Lung (tissue), 11 donors: ENCODE measurements at regions not wholly inside any gene's neighbourhood (a gene's known extent, or its start where the extent isn't known, plus 50 kb on each side); places are given as distances from the start of the nearest gene placed in this dataset.
"Not testable (repeated sequence)": the region's sequence is repeated elsewhere in the genome, so short reads cannot be mapped to it uniquely, and the experiment has no call there.

Experiments used
- ATAC-seq: fragments of 200-7000 bp; cut with Tn5 transposase; one replicate; pipeline ENCODE4 v1.9.1; 2020; ENCODE audit warnings: moderate number of reproducible peaks; ENCODE audit not compliant: insufficient read depth, low FRiP score
- DNase-seq, 3 donors: peaks; one replicate each; pipeline ENCODE4 v3.0.0-alpha.2; 2013 to 2017
- H3K27ac ChIP-seq, 2 donors: one replicate each; pipeline ENCODE4 v1.5.1; 2013; ENCODE audit warnings: mild to moderate bottlenecking in 2 of 2, moderate library complexity in 2 of 2, control low read depth in 1 of 2, inconsistent platforms in 1 of 2, low read depth in 1 of 2, low read length in 1 of 2
- H3K27me3 ChIP-seq, 3 donors: one replicate each; pipeline ENCODE4 v1.5.1; 2013; ENCODE audit warnings: low read length in 2 of 3; ENCODE audit not compliant: control insufficient read depth in 3 of 3, insufficient read depth in 3 of 3
- H3K36me3 ChIP-seq, 4 donors: one replicate each; pipeline ENCODE4 v1.5.1; 2013; ENCODE audit warnings: low read length in 4 of 4, mild to moderate bottlenecking in 1 of 4, moderate library complexity in 1 of 4; ENCODE audit not compliant: control insufficient read depth in 4 of 4, insufficient read depth in 4 of 4
- H3K4me1 ChIP-seq, 5 donors: one replicate each; pipeline ENCODE4 v1.5.1; 2013; ENCODE audit warnings: low read length in 5 of 5, mild to moderate bottlenecking in 2 of 5, moderate library complexity in 1 of 5; ENCODE audit not compliant: control insufficient read depth in 5 of 5, insufficient read depth in 5 of 5
- H3K4me3 ChIP-seq: one replicate; pipeline ENCODE4 v1.5.1; 2013; ENCODE audit warnings: mild to moderate bottlenecking, control low read depth, moderate library complexity
- H3K9ac ChIP-seq, 2 donors: one replicate each; pipeline ENCODE4 v1.5.1; 2013; ENCODE audit warnings: low read length in 2 of 2, control low read depth in 1 of 2; ENCODE audit not compliant: insufficient read depth in 1 of 2
- H3K9me3 ChIP-seq, 4 donors: one replicate each; pipeline ENCODE4 v1.5.1; 2013; ENCODE audit warnings: low read length in 3 of 4, mild to moderate bottlenecking in 1 of 4, moderate library complexity in 1 of 4; ENCODE audit not compliant: control insufficient read depth in 4 of 4, insufficient read depth in 3 of 4
- CTCF ChIP-seq: IDR thresholded peaks from 2 replicates; pipeline ENCODE4 v1.5.1; 2012; ENCODE audit warnings: mild to moderate bottlenecking; ENCODE audit errors: control extremely low read depth, extremely low read depth
- WGBS, 2 donors: extraction: QIAGEN DNeasy Blood & Tissue Kit; methylation state at CpG; one replicate each; pipeline ENCODE4 v1.1.7; 2013; 5-methylcytosine and 5-hydroxymethylcytosine counted together
- donor health status: control.
- donor health status: control.
- donor health status: Bipolar disorder and iron deficiency.
- donor health status: healthy.
- donor health status: DM: yes; HTN: yes; CAD: no.

- H3K9me3 ChIP-seq: no peaks in the 10 kb centered on the region
- H3K9ac ChIP-seq: no peak overlapping the region
- DNase-seq (no peak), ATAC-seq (no peak)
- no peak for TF ChIP-seq CTCF
- H3K4me1 ChIP-seq: no peaks in the 10 kb centered on the region
- H3K36me3 ChIP-seq: no peaks in the 10 kb centered on the region
- no peak overlapping the region for H3K4me3 ChIP-seq
- H3K27me3 ChIP-seq: no peaks in the 10 kb centered on the region
- H3K27ac ChIP-seq: no peak overlapping the region
- WGBS, 2 donors: 63 to 67% methylated on average over 7 of the region's 7 CpGs
These were observed 607.1 kb downstream of the ADCYAP1 start for GRCh38 chr18:1511619-1512311.

- Histone ChIP-seq H3K36me3 (no peaks in the 10 kb centered on the region), H3K9ac (no peak overlapping the region), H3K27me3 (no peaks in the 10 kb centered on the region), H3K9me3 (no peaks in the 10 kb centered on the region), H3K4me1 (no peaks in the 10 kb centered on the region), H3K4me3 (no peak overlapping the region), H3K27ac (no peak overlapping the region)
- ATAC-seq (no peak), DNase-seq (no peak)
- 61 to 86% methylated on average over 1 of the region's 1 CpG for WGBS, 2 donors
- TF ChIP-seq CTCF: no peak
These were observed 608.8 kb downstream of the ADCYAP1 start for GRCh38 chr18:1513519-1513918.

DNA sequence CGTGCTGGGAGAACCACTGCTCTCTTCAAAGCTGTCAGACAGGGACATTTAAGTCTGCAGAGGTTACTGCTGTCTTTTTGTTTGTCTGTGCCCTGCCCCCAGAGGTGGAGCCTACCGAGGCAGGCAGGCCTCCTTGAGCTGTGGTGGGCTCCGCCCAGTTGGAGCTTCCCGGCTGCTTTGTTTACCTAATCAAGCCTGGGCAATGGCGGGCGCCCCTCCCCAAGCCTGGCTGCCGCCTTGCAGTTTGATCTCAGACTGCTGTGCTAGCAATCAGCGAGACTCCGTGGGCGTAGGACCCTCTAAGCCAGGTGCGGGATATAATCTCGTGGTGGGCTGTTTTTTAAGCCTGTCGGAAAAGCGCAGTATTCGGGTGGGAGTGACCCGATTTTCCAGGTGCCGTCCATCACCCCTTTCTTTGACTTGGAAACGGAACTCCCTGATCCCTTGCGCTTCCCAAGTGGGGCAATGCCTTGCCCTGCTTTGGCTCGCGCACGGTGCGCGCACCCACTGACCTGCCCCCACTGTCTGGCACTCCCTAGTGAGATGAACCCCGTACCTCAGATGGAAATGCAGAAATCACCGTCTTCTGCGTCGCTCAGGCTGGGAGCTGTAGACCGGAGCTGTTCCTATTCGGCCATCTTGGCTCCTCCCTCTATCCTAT is 617.0 kb downstream of the ADCYAP1 start:
- ATAC-seq, H3K27me3 ChIP-seq, DNase-seq, H3K9ac ChIP-seq, H3K9me3 ChIP-seq, H3K4me3 ChIP-seq, H3K4me1 ChIP-seq, H3K36me3 ChIP-seq, H3K27ac ChIP-seq: not testable (repeated sequence)
- WGBS, 2 donors: 84 to 86% methylated on average over 25 to 30 of the region's 30 CpGs

GRCh38 chr18:1522249-1522615 is 617.6 kb downstream of the ADCYAP1 start:
- Histone ChIP-seq H3K27ac (no peak overlapping the region), H3K36me3 (no peaks in the 10 kb centered on the region), H3K9me3 (no peaks in the 10 kb centered on the region), H3K9ac (no peak overlapping the region), H3K27me3 (no peaks in the 10 kb centered on the region), H3K4me1 (no peaks in the 10 kb centered on the region), H3K4me3 (no peak overlapping the region)
- ATAC-seq (no peak), DNase-seq (no peak)
- TF ChIP-seq CTCF: no peak
- WGBS, 2 donors: 58 to 78% methylated on average over 1 of the region's 1 CpG
